ENCODE measurements at regions not wholly inside any gene's neighbourhood (a gene's known extent, or its start where the extent isn't known, plus 50 kb on each side); places are given as distances from the start of the nearest gene placed in this dataset.

GRCh38 chr7:144982133-144982532 lies 146.3 kb upstream of the TPK1 start:
- TF ChIP-seq CTCF (IDR thresholded peaks at IDR 0.05; ENCODE audit: insufficient read depth, low read length, poor library complexity, severe bottlenecking) (no peak), EZH2phosphoT487 (conservative IDR thresholded peaks at IDR 0.05; ENCODE audit: low read length) (no peak)

All from SU-DHL-6 (cell line).